Medulla oblongata (tissue), 1 donor: ENCODE measurements at regions not wholly inside any gene's neighbourhood (a gene's known extent, or its start where the extent isn't known, plus 50 kb on each side); places are given as distances from the start of the nearest gene placed in this dataset.
A peak's percentile ranks its signal among the peaks of the same experiment; 100 is the strongest.

Source experiments
- DNase-seq: peaks from one replicate; pipeline ENCODE4 v3.0.0-alpha.2; 2015; ENCODE audit errors: extremely low spot score

GRCh38 chr1:30036666-30037065 is 686.7 kb downstream of the MATN1 start:
- no peak for DNase-seq

GRCh38 chr1:30036229-30036547 is 687.2 kb downstream of the MATN1 start:
- DNase-seq = no peak

GRCh38 chr1:30035522-30036228 is 687.7 kb downstream of the MATN1 start:
- DNase-seq = no peak

- peak; percentile 11 for DNase-seq
Observed at GRCh38 chr1:30034627-30035521, 688.5 kb downstream of the MATN1 start.

GRCh38 chr1:30034105-30034626 is 689.2 kb downstream of the MATN1 start:
- DNase-seq = no peak

- DNase-seq = no peak
Observed at GRCh38 chr1:30033256-30034104, 689.9 kb downstream of the MATN1 start.

- no peak for DNase-seq
Observed at GRCh38 chr1:30032302-30032701, 691.1 kb downstream of the MATN1 start.

GRCh38 chr1:30029677-30030076 is 693.7 kb downstream of the MATN1 start:
- DNase-seq = no peak

- DNase-seq = no peak
Observed at GRCh38 chr1:30028939-30029338, 694.4 kb downstream of the MATN1 start.

GRCh38 chr1:30028283-30028682 is 695.1 kb downstream of the MATN1 start:
- no peak for DNase-seq

- no peak for DNase-seq
Observed at GRCh38 chr1:30027247-30027646, 696.1 kb downstream of the MATN1 start.

- DNase-seq = no peak
Observed at GRCh38 chr1:30024411-30025195, 698.8 kb downstream of the MATN1 start.

GRCh38 chr1:30023339-30024022 is 699.9 kb downstream of the MATN1 start:
- no peak for DNase-seq

- no peak for DNase-seq
Observed at GRCh38 chr1:30014031-30014430, 709.4 kb downstream of the MATN1 start.

GRCh38 chr1:30012455-30013440 is 710.6 kb downstream of the MATN1 start:
- DNase-seq = no peak

- DNase-seq = no peak
Observed at GRCh38 chr1:30011970-30012369, 711.4 kb downstream of the MATN1 start.

GRCh38 chr1:30010506-30011106 is 712.8 kb downstream of the MATN1 start:
- no peak for DNase-seq

GRCh38 chr1:30009720-30010119 is 713.7 kb downstream of the MATN1 start:
- DNase-seq = no peak
